Neural progenitor cell (in vitro differentiated cells): ENCODE measurements at regions not wholly inside any gene's neighbourhood (a gene's known extent, or its start where the extent isn't known, plus 50 kb on each side); places are given as distances from the start of the nearest gene placed in this dataset.

ENCODE experiments used
- CTCF ChIP-seq: fragments of 200-600 bp; sonication (generic); IDR thresholded peaks from 2 replicates; pipeline ENCODE4 v1.5.1; 2017; ENCODE audit warnings: antibody characterized with exemption, mild to moderate bottlenecking
- EZH2 ChIP-seq: fragments of 200-600 bp; sonication (generic); IDR thresholded peaks from 2 replicates; pipeline ENCODE4 v1.6.1; 2017; ENCODE audit warnings: antibody characterized with exemption, mild to moderate bottlenecking, moderate library complexity
- EZH2phosphoT487 ChIP-seq: fragments of 200-600 bp; sonication (generic); IDR thresholded peaks from 2 replicates; pipeline ENCODE4 v1.6.1; 2017; ENCODE audit warnings: antibody characterized with exemption

- TF ChIP-seq CTCF: no peak
- TF ChIP-seq EZH2: no peak
- TF ChIP-seq EZH2phosphoT487: no peak
Measured at GRCh38 chr17:77420804-77421629, 280.2 kb downstream of the SEC14L1 start.
